GM20000 (cell line): ENCODE measurements at regions not wholly inside any gene's neighbourhood (a gene's known extent, or its start where the extent isn't known, plus 50 kb on each side); places are given as distances from the start of the nearest gene placed in this dataset.

Source experiments
- DNase-seq: peaks from one replicate; pipeline ENCODE4 v3.0.0; 2012; ENCODE audit warnings: low spot score
- CTCF ChIP-seq: IDR thresholded peaks from 2 replicates; pipeline ENCODE4 v1.5.1; 2012; ENCODE audit warnings: mild to moderate bottlenecking, control low read depth; ENCODE audit errors: extremely low read depth, missing control alignments

DNA sequence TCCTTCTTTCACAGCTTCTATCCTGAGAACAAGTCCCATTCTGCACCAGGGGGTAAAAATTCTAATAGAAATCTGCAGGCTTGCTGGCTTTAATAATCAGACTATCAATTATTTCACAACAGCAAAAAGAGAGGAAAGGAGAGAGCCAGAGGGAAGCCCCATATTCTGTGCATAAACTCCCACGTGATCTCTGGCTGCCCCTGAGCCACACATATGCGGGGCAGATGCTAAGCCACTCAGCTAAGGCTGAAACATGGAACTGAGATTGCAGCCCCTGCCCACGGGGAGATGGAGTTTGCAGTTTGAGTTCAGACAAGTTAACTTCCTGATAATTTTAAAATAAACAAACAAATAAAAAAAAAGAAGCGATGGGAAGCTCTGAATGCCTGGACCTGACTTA lies 254.4 kb upstream of the CCDC196 start:
- no peak for DNase-seq
- no peak for TF ChIP-seq CTCF

- no peak for DNase-seq
Observed at GRCh38 chr14:66233591-66233990, 252.6 kb upstream of the CCDC196 start.

GRCh38 chr14:66234411-66234810 lies 251.8 kb upstream of the CCDC196 start:
- TF ChIP-seq CTCF = no peak
- DNase-seq = no peak

More at GRCh38 chr14:66233591-66233990, 252.6 kb upstream of the CCDC196 start:
- TF ChIP-seq CTCF = no peak

DNA sequence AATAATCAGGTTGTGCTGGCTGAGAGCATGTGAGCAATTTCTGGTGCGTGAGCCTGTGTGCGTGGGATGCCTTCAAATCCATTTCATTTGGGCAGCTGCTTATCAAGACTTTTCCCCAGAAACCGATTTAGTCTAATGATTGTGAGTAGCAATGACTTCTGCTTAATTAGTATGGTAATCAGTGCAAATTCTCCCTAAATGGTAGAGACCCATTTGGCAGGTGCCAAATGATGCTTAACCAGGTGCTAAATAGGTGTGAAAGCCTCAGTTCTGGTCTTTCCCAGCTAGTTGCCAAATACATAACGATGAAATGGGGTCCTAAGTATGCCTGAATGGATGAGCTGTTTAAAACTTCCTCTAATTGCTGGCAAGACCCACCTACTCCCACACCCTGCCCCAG lies 248.4 kb upstream of the CCDC196 start:
- TF ChIP-seq CTCF = no peak
- no peak for DNase-seq

DNA sequence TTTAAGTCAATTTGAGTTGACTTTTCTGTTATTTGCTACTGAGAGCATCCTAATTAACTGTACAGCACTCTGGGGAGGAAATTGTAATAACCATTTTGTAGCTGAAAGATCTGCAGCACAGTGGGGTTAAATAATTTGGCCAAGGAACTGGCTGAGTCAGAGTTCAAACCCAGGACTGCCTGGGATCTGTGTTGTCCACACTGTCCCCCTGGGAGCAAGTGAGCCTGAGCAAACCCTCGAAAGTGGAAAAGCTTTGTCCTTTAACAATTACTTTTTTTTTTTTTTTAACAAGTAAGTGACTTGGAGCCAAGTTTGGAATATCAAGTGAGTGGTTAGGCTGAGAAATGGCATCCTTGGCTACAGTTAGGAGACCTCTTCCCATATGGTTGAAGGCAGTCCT lies 247.2 kb upstream of the CCDC196 start:
- TF ChIP-seq CTCF = no peak
- no peak for DNase-seq

DNA sequence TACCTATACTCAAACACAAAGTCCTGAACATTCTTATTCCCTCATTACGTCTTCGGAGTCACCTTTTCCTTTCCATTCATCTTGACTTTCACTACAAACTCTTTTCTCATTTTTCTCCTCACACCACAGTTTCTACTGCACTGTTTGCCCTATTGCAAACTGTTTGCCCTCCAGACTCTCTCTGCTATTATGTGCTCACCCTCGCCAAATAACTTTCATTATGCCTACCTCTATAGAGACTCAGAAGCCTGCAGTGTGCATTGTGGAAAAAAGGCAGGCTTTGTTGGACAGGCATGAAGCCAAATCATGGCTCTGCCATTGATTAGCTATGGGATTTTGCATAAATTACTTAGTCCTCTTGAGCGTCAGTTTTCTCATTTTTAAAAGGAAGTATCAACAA lies 246.6 kb upstream of the CCDC196 start:
- no peak for DNase-seq
- TF ChIP-seq CTCF = no peak

DNA sequence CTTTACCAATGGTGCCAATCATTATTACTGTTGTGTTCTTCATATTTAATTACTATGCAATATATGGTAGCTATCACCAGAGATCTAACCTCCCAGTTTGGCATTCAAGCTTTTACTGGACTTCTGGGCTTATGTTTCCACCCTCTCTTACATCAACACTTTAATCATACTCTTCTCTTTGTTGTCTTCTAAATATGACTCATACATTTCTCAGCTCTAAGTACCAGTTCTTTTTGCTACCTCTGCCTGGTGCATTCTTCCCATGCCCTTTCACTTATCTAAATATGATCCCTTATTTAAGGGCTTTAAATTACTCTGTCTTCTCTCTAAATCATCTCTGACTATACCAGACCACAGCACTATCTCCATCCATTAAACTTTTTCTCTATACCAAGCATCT lies 246.1 kb upstream of the CCDC196 start:
- no peak for TF ChIP-seq CTCF

DNA sequence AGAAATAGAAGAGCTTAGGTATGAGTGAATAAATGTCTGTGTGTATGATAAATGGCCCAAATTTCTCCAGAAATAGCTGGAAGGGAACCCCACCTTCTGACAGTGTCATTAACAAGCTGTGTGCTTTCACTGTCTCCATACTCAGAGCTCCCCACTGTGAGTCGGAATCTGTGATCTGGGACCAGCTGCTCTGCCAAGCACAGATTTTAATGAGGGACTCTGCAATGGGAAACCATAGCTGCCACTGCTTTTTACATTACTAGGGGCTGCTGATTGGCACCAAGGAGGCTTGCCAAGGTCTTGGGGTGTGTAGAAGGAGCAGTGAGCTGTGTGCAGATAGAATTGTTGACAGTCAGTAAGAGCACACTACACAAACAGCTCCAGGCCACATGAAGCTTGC lies 244.2 kb upstream of the CCDC196 start:
- TF ChIP-seq CTCF = no peak
- DNase-seq = no peak

More for the DNA sequence above, 246.1 kb upstream of the CCDC196 start:
- no peak for DNase-seq
